ENCODE measurements at regions not wholly inside any gene's neighbourhood (a gene's known extent, or its start where the extent isn't known, plus 50 kb on each side); places are given as distances from the start of the nearest gene placed in this dataset.

DNA sequence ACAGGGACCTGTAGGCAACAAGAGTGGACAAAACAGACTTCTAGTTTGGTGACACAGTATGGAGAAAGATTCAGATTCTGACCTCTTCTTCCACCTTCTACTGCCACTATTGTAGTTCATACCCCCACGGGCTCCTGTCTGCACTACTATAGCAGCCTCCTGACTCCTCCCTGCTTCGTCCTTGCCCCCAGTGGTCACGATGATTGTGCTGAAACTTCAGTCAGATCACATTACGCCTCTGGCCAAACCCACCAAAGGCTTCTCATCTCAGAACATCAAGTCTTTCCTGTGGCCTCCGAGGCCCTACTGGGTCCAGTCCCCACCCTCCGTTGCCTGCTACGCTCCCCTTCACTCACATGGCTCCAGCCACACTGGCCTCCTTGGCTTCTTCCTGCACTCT lies 147.6 kb downstream of the CYP26B1 start:
- Histone ChIP-seq H3K9ac (no peak overlapping the region), H3K4me3 (no peak overlapping the region), H3K27ac (no peak overlapping the region), H3K4me1 (no peaks in the 10 kb centered on the region), H3K27me3 (no peaks in the 10 kb centered on the region), H3K36me3 (no peaks in the 10 kb centered on the region), H4K20me1 (no peaks in the 10 kb centered on the region), H3K9me3 (replicated peaks in 1 of 11) (no peaks in the 10 kb centered on the region), H3K4me2 (no peak overlapping the region)
- no peak for TF ChIP-seq Cebpa-rat (IDR thresholded peaks at IDR 0.05)

DNA sequence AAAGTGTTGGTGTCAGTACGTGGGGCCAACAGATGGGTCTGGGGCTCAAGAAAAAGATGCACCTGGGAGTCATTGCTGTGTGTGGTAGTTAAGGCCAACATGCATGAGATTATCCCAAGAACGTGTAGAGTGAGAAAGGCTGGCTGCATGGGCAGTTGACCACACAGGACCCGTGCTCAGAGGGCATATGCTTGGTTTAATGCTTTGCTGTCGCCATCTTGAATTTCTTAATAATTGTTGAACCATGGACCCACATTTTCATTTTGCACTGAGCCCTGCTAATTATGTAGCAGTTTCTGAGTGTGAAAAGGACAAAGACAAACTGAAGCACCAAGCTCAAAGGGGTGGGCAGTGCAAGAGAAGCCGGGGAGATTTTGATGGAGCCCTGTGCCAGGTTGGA lies 148.1 kb downstream of the CYP26B1 start:
- H3K4me1 ChIP-seq = no peaks in the 10 kb centered on the region
- H3K4me2 ChIP-seq = no peak overlapping the region
- no peak for TF ChIP-seq Cebpa-rat (IDR thresholded peaks at IDR 0.05)
- no peak overlapping the region for H3K9ac ChIP-seq
- H3K27me3 ChIP-seq = no peaks in the 10 kb centered on the region
- H4K20me1 ChIP-seq = no peaks in the 10 kb centered on the region
- no peaks in the 10 kb centered on the region for H3K36me3 ChIP-seq
- no peak overlapping the region for H3K27ac ChIP-seq
- no peak overlapping the region for H3K4me3 ChIP-seq
- H3K9me3 ChIP-seq (replicated peaks in 1 of 11) = no peaks in the 10 kb centered on the region

DNA sequence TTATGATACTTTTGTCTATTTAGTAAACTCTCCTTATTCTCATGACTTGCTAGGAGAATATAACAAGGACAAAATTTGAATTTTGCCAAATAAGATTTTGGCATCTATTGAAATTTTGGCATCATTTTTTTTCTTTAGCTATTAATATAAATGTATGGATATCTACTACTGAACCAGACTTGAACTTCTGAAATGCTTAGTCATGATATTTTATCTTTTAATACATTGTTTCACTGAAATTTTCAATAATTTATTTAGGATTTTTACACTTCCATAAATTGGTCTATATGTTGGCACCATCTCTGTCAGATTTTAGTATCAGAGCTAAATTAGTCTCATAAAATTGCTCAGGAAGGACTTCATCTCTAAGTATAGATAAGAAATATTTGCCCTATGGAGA lies 149.8 kb downstream of the CYP26B1 start:
- H3K36me3 ChIP-seq = no peaks in the 10 kb centered on the region
- no peaks in the 10 kb centered on the region for H3K27me3 ChIP-seq
- H3K9ac ChIP-seq = no peak overlapping the region
- no peak overlapping the region for H3K4me3 ChIP-seq
- no peaks in the 10 kb centered on the region for H3K9me3 ChIP-seq (replicated peaks in 1 of 11)
- H3K4me1 ChIP-seq = no peaks in the 10 kb centered on the region
- no peak overlapping the region for H3K27ac ChIP-seq
- H4K20me1 ChIP-seq = no peaks in the 10 kb centered on the region
- H3K4me2 ChIP-seq = no peak overlapping the region
- TF ChIP-seq Cebpa-rat (IDR thresholded peaks at IDR 0.05) = no peak

DNA sequence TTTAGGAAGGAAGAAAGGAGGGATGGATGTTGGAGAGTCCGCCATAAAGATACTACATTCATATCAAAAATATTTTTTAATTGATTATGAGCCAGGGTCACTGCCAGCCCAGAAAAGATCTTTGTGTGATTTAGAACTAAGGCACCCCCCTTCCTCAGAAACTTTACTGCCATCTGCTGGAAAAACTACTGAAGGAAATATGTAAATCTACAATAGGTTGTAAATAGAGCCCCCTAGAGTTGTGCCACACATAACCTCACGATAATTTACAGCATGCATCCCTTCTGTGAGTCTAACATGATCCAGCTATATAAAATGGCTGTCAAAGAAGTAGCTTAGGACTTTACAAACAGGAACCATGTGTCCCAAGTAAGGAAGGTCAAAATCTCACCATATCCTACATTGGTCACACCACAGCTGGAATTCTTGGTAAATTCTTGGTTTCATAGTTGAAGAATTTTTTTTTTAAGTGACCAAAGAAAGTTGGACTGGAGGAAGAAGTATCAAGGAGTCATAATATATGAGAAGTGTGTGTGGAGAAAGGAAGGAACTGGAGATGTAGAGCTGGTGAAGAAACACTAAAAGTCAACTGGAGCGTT lies 152.5 kb downstream of the CYP26B1 start:
- H3K4me1 ChIP-seq = no peaks in the 10 kb centered on the region
- no peak overlapping the region for H3K9ac ChIP-seq
- H3K27ac ChIP-seq = no peak overlapping the region
- H4K20me1 ChIP-seq = no peaks in the 10 kb centered on the region
- H3K27me3 ChIP-seq = no peaks in the 10 kb centered on the region
- no peaks in the 10 kb centered on the region for H3K36me3 ChIP-seq
- no peaks in the 10 kb centered on the region for H3K9me3 ChIP-seq (replicated peaks in 1 of 11)
- no peak overlapping the region for H3K4me2 ChIP-seq
- no peak overlapping the region for H3K4me3 ChIP-seq
- no peak for TF ChIP-seq Cebpa-rat (IDR thresholded peaks at IDR 0.05)

DNA sequence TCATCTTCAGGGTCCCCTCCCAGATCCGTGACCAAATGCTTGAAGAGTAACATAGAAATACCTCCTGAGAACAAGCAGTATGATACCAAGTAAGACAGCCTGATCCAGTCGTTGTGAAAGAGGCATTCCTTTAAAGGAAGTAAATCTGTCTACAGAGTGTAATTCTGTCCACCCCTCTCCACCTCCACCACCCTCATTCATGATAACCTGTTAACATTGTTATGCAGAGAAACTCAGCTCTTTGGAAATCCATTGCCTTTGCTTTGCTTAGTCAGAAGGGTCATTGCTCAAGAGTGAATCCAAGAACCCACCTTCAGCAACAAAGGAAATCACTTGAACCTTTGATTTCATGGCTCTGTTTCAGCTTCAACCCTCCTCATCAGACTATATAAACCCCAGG lies 155.6 kb downstream of the CYP26B1 start:
- Histone ChIP-seq H3K9me3 (replicated peaks in 1 of 11) (no peaks in the 10 kb centered on the region), H3K4me1 (no peaks in the 10 kb centered on the region), H3K27me3 (no peaks in the 10 kb centered on the region), H3K36me3 (no peaks in the 10 kb centered on the region), H3K27ac (no peak overlapping the region), H3K9ac (no peak overlapping the region), H3K4me2 (no peak overlapping the region), H3K4me3 (no peak overlapping the region), H4K20me1 (no peaks in the 10 kb centered on the region)
- no peak for TF ChIP-seq Cebpa-rat (IDR thresholded peaks at IDR 0.05)

DNA sequence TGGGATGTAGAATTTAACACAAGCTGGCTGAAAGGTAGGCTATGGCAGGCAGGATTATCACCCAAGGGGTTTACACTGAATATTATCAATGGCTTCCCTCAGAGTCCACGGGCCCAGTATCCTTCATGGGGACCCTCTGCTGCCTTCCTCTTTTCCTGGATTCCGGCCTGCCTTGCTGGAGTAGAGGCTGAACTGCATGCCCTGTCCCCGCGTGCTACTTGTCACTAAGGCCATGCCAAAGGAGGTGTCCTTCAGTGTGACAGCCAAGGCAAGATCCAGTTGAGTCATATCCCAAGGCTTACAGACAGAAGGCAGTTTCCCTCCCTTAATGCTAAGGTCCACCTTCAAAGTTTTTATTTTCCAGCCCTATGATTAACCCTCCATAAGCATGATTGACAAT lies 156.3 kb downstream of the CYP26B1 start:
- no peak for TF ChIP-seq Cebpa-rat (IDR thresholded peaks at IDR 0.05)
- Histone ChIP-seq H3K4me1 (no peaks in the 10 kb centered on the region), H3K4me2 (no peak overlapping the region), H3K36me3 (no peaks in the 10 kb centered on the region), H4K20me1 (no peaks in the 10 kb centered on the region), H3K9me3 (replicated peaks in 1 of 11) (no peaks in the 10 kb centered on the region), H3K4me3 (no peak overlapping the region), H3K27ac (no peak overlapping the region), H3K9ac (no peak overlapping the region), H3K27me3 (no peaks in the 10 kb centered on the region)

DNA sequence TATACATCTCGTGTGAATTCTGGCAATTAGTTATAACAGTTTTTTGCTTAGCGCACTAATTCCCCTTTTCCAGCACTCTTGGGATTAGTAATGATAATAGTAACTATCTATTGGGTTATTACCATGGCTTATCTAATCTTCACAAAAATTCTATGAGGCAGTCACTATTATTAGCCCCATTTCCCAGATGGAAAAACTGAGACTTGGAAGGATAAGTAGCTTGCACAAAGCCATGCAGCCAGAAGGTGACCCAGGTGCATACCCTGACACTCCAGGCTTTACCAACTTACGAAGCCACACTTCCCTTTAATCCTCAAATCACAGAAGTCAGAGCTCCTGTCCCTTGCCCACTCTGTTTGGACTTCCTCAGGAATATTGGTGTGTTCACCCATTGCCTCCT lies 156.8 kb downstream of the CYP26B1 start:
- Histone ChIP-seq H3K4me3 (no peak overlapping the region), H3K4me2 (no peak overlapping the region), H3K27ac (no peak overlapping the region), H3K27me3 (no peaks in the 10 kb centered on the region), H3K9ac (no peak overlapping the region), H3K36me3 (no peaks in the 10 kb centered on the region), H4K20me1 (no peaks in the 10 kb centered on the region), H3K4me1 (no peaks in the 10 kb centered on the region), H3K9me3 (replicated peaks in 1 of 11) (no peaks in the 10 kb centered on the region)
- no peak for TF ChIP-seq Cebpa-rat (IDR thresholded peaks at IDR 0.05)

DNA sequence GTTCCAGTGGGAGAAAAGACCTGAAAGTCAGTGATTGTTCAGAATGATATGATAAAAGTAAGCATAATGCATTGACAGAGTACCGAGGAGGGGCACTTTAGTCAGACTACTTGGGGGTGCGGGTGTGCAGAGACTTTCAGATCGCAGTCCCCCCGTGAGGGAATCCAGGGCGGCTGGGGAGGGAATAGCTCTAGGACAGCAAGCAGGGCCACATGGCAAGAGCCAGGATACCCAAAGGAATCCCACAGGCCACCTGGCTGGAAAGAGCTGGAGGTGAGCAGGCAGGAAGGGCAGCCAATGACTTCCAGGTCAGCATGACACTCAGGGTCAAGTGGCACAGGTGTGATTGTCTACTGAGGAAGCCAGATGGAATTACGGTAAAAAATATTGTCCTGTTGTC lies 157.5 kb downstream of the CYP26B1 start:
- H3K27ac ChIP-seq = no peak overlapping the region
- no peaks in the 10 kb centered on the region for H3K36me3 ChIP-seq
- H3K4me2 ChIP-seq = no peak overlapping the region
- H3K4me1 ChIP-seq = no peaks in the 10 kb centered on the region
- H3K9ac ChIP-seq = no peak overlapping the region
- H3K4me3 ChIP-seq = no peak overlapping the region
- no peaks in the 10 kb centered on the region for H4K20me1 ChIP-seq
- TF ChIP-seq Cebpa-rat (IDR thresholded peaks at IDR 0.05) = no peak
- H3K9me3 ChIP-seq (replicated peaks in 1 of 11) = no peaks in the 10 kb centered on the region
- no peaks in the 10 kb centered on the region for H3K27me3 ChIP-seq

DNA sequence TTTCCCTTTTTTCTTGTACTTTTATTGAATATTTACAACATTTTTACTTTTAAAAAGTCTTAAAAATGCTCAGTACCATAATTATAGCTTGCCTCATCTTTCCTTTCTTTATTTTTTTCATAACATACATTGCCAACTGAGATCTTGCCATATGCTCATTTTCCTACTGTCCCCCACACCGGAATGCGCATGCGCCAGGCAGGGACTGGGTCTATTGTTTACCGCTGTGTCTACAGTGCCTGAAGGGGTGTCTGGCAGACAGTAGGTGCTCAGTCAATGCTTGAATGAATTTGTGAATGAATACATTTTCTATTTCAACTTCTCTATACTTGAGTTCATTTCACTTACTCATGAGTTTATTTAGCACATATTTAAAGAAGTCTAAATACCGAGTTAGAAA lies 158.0 kb downstream of the CYP26B1 start:
- Histone ChIP-seq H3K4me1 (no peaks in the 10 kb centered on the region), H3K27ac (no peak overlapping the region), H4K20me1 (no peaks in the 10 kb centered on the region), H3K9me3 (replicated peaks in 1 of 11) (no peaks in the 10 kb centered on the region), H3K36me3 (no peaks in the 10 kb centered on the region), H3K9ac (no peak overlapping the region), H3K4me2 (no peak overlapping the region), H3K4me3 (no peak overlapping the region), H3K27me3 (no peaks in the 10 kb centered on the region)
- TF ChIP-seq Cebpa-rat (IDR thresholded peaks at IDR 0.05) = no peak

DNA sequence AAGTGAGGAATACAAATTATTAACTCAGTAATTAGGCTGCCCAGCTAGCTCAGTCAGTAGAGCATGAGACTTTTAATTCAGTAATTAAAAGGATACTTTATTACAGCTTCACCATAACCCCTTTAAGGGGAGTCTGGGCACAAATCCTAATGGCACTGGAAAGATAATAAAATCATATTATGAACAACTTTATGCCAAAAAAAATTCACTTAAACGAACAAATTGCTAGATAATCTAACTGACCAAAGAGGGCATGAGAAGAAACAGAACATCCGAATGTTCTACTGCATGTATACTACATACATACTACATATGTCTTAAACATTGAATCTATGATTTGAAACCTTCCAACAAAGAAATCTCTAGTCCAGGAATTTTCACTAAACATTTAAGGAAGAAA lies 159.5 kb downstream of the CYP26B1 start:
- no peaks in the 10 kb centered on the region for H3K36me3 ChIP-seq
- TF ChIP-seq Cebpa-rat (IDR thresholded peaks at IDR 0.05) = no peak
- no peak overlapping the region for H3K9ac ChIP-seq
- no peak overlapping the region for H3K4me2 ChIP-seq
- H3K4me3 ChIP-seq = no peak overlapping the region
- H3K4me1 ChIP-seq = no peaks in the 10 kb centered on the region
- H4K20me1 ChIP-seq = no peaks in the 10 kb centered on the region
- H3K27ac ChIP-seq = no peak overlapping the region
- H3K9me3 ChIP-seq (replicated peaks in 1 of 11) = no peaks in the 10 kb centered on the region
- no peaks in the 10 kb centered on the region for H3K27me3 ChIP-seq

Measured in BLaER1 treated with 17β-estradiol and CSF1 and Interleukin-3, amounts not matched to agents 10 nM and 100 nM (cell line).